ENCODE measurements at regions not wholly inside any gene's neighbourhood (a gene's known extent, or its start where the extent isn't known, plus 50 kb on each side); places are given as distances from the start of the nearest gene placed in this dataset.

GRCh38 chr12:100077367-100077766, 65.3 kb downstream of the BLTP3B start:
- no peaks in the 10 kb centered on the region for H3K27me3 ChIP-seq (ENCODE audit: insufficient read depth, low read length)
- POLR2A ChIA-PET = no interaction called here
- BruUV-seq (replicated peaks) = no TSS peak
- no peak overlapping the region for H3K27ac ChIP-seq (ENCODE audit: low read depth, low read length)
- H3K4me2 ChIP-seq (ENCODE audit: low read length) = no peak overlapping the region
- H3K4me3 ChIP-seq (replicated peaks in 1 of 2; ENCODE audit: low read depth in 1 of 2, low read length in 2 of 2) = no peak overlapping the region
- RAD21 ChIA-PET (ENCODE audit: low non-redundant PET in 1 of 2, low total read pairs in 2 of 2, uncharacterized antibody in 2 of 2, unreplicated experiment in 2 of 2) = no interaction called here
- ATAC-seq = no peak
- intact Hi-C loops (cut with micrococcal nuclease) = no loop called here
- H3K9me3 ChIP-seq (ENCODE audit: control insufficient read depth in 1 of 2, insufficient read depth in 1 of 2, low read depth in 1 of 2, low read length in 2 of 2) = no peaks in the 10 kb centered on the region
- no peaks in the 10 kb centered on the region for H3K79me2 ChIP-seq (ENCODE audit: insufficient read depth, low read length)
- H3K9ac ChIP-seq (ENCODE audit: low read length) = no peak overlapping the region
- no peaks in the 10 kb centered on the region for H4K20me1 ChIP-seq (ENCODE audit: insufficient read depth)
- H3K9me2 ChIP-seq (ENCODE audit: insufficient read depth) = no peaks in the 10 kb centered on the region
- peaks cover 2 to 3% of the 10 kb centered on the region in 2 experiments; a peak in 1 of 4 replicates for H3K36me3 ChIP-seq (ENCODE audit: control insufficient read depth in 1 of 2, insufficient read depth in 2 of 2, low read length in 2 of 2)
- CTCF ChIA-PET = interaction anchor here (1.0 kb wide), 1 partner anchor 11 kb away, joined by 3 read pairs; no protein-coding TSS in a partner anchor
- H2AFZ ChIP-seq (ENCODE audit: low read depth, low read length, poor library complexity, severe bottlenecking) = no peak overlapping the region
- TF ChIP-seq SRF (IDR thresholded peaks at IDR 0.05; ENCODE audit: low read depth) (no peak), TCF7L2 (IDR thresholded peaks at IDR 0.05; ENCODE audit: borderline replicate concordance, extremely low read depth, insufficient read depth, insufficient read length) (no peak), RAD21 (IDR thresholded peaks at IDR 0.05; ENCODE audit: low read depth) (peak; percentile 34; the same call in 1 of the 2 replicates), SP1 (IDR thresholded peaks at IDR 0.05; ENCODE audit: low read depth) (no peak), CTCF (IDR thresholded peaks at IDR 0.05 in 2 of 3, conservative IDR thresholded peaks at IDR 0.05 in 1 of 3; ENCODE audit: borderline replicate concordance in 1 of 3, insufficient read depth in 1 of 3, low read depth in 2 of 3, low read length in 2 of 3) (peak in 2 of 3 experiments; percentile 12 to 18; a peak in 2 of 6 replicates)
- no peak for DNase-seq (ENCODE audit: low read depth, low spot score)
- no peaks in the 10 kb centered on the region for H3K4me1 ChIP-seq (ENCODE audit: control insufficient read depth in 1 of 2, insufficient read depth in 2 of 2, low read length in 2 of 2)

- TF ChIP-seq ZBTB33 (IDR thresholded peaks at IDR 0.05; ENCODE audit: extremely low read depth, insufficient replicate concordance, low read length) (no peak), YY1 (IDR thresholded peaks at IDR 0.05; ENCODE audit: extremely low read depth, insufficient replicate concordance, low read depth, low read length) (no peak), CEBPB (IDR thresholded peaks at IDR 0.05; ENCODE audit: low read depth) (no peak)
- no TSS peak for BruUV-seq (replicated peaks)
- Histone ChIP-seq H3K9me2 (ENCODE audit: insufficient read depth) (no peaks in the 10 kb centered on the region), H3K4me1 (ENCODE audit: control insufficient read depth in 1 of 2, insufficient read depth in 2 of 2, low read length in 2 of 2) (no peaks in the 10 kb centered on the region), H3K9ac (ENCODE audit: low read length) (no peak overlapping the region), H3K9me3 (ENCODE audit: control insufficient read depth in 1 of 2, insufficient read depth in 1 of 2, low read depth in 1 of 2, low read length in 2 of 2) (no peaks in the 10 kb centered on the region), H3K27me3 (ENCODE audit: insufficient read depth, low read length) (no peaks in the 10 kb centered on the region), H3K36me3 (ENCODE audit: control insufficient read depth in 1 of 2, insufficient read depth in 2 of 2, low read length in 2 of 2) (0 out of 4 replicates have a peak, but pooled peaks cover 0 to 2% of the 10 kb centered on the region in 2 experiments), H4K20me1 (ENCODE audit: insufficient read depth) (no peaks in the 10 kb centered on the region), H3K79me2 (ENCODE audit: insufficient read depth, low read length) (no peaks in the 10 kb centered on the region), H3K4me3 (replicated peaks in 1 of 2; ENCODE audit: low read depth in 1 of 2, low read length in 2 of 2) (no peak overlapping the region), H3K27ac (ENCODE audit: low read depth, low read length) (no peak overlapping the region), H3K4me2 (ENCODE audit: low read length) (no peak overlapping the region), H2AFZ (ENCODE audit: low read depth, low read length, poor library complexity, severe bottlenecking) (no peak overlapping the region)
- intact Hi-C loops (cut with micrococcal nuclease) = no loop called here
- ATAC-seq = no peak
- ChIA-PET CTCF (no interaction called here), POLR2A (no interaction called here), RAD21 (ENCODE audit: low non-redundant PET in 1 of 2, low total read pairs in 2 of 2, uncharacterized antibody in 2 of 2, unreplicated experiment in 2 of 2) (interaction anchor here in 1 of 2 experiments (0.7 kb wide), 1 partner anchor 680 kb away, joined by 4 read pairs; no protein-coding TSS in a partner anchor)
- DNase-seq (ENCODE audit: low read depth, low spot score) = no peak
These were observed 67.1 kb downstream of the BLTP3B start for GRCh38 chr12:100075598-100075997.

Measured in HCT116 (cell line).